ENCODE measurements at regions not wholly inside any gene's neighbourhood (a gene's known extent, or its start where the extent isn't known, plus 50 kb on each side); places are given as distances from the start of the nearest gene placed in this dataset.

DNA sequence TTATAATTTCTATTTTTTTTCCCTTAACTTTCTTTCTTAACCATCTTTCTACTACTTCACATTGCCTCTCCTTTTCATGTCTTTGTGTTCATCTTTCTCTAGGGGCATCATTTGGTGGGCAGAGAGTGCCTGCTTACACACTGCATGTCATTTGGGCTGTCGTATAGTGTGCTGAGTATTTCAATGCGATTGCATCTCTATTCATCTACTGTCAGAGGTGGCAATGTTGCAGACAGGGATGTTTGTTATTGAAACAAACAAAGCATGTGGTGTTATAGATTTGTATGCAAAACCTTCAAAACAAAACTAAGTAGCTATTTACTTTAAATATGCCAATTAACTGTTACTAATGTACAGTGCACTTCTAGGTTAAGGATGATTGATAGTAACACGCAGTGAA, 141.1 kb upstream of the MEF2C start:
- H3K27me3 ChIP-seq (replicated peaks; ENCODE audit: control insufficient read depth, insufficient read depth, low read length) = no peaks in the 10 kb centered on the region
- no peak overlapping the region for H3K4me3 ChIP-seq (replicated peaks; ENCODE audit: low read depth, low read length)
- H3K36me3 ChIP-seq (ENCODE audit: control insufficient read depth, insufficient read depth, low read length) = no peaks in the 10 kb centered on the region
- TF ChIP-seq, protein P1, sequence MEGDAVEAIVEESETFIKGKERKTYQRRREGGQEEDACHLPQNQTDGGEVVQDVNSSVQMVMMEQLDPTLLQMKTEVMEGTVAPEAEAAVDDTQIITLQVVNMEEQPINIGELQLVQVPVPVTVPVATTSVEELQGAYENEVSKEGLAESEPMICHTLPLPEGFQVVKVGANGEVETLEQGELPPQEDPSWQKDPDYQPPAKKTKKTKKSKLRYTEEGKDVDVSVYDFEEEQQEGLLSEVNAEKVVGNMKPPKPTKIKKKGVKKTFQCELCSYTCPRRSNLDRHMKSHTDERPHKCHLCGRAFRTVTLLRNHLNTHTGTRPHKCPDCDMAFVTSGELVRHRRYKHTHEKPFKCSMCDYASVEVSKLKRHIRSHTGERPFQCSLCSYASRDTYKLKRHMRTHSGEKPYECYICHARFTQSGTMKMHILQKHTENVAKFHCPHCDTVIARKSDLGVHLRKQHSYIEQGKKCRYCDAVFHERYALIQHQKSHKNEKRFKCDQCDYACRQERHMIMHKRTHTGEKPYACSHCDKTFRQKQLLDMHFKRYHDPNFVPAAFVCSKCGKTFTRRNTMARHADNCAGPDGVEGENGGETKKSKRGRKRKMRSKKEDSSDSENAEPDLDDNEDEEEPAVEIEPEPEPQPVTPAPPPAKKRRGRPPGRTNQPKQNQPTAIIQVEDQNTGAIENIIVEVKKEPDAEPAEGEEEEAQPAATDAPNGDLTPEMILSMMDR (IDR thresholded peaks at IDR 0.05; ENCODE audit: insufficient read depth, low read length, poor library complexity, severe bottlenecking) = no peak
- no peak for DNase-seq (ENCODE audit: extremely low read depth, insufficient read length)

DNA sequence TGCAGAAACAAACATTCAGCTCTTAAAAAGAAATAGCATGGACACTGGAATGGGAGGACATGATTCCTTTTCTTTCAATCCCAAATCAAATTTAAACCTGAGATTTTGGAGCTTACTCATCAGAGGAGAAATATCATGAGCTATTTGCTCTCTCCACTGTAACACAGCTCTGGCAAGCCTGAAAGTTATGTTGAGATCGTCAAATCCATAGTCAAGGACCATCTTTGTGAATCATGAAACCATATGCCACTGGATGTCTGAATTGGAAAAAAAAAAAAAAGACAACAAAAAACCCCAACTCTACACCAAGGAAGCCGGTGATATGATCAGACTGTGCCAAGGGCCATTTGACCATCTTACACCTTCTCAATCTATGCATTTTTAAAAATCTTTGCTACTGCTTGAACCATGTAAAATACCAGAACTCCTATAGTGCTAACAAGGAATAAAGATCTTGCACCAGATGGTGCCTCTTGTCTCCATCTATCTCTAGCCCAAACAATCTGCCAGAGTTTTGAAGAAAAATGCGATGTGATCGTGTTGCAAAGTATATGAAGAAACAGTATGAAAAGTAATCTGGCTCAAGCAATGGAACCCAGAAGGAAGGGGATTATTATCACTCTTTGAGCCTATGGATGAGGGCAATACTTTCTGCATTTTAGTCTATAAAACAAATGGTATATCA, 138.1 kb upstream of the MEF2C start:
- TF ChIP-seq, protein P1 (IDR thresholded peaks at IDR 0.05; ENCODE audit: insufficient read depth, low read length, poor library complexity, severe bottlenecking) = no peak
- H3K27me3 ChIP-seq (replicated peaks; ENCODE audit: control insufficient read depth, insufficient read depth, low read length) = no peaks in the 10 kb centered on the region
- no peak for DNase-seq (ENCODE audit: extremely low read depth, insufficient read length)
- no peak overlapping the region for H3K4me3 ChIP-seq (replicated peaks; ENCODE audit: low read depth, low read length)
- no peaks in the 10 kb centered on the region for H3K36me3 ChIP-seq (ENCODE audit: control insufficient read depth, insufficient read depth, low read length)

DNA sequence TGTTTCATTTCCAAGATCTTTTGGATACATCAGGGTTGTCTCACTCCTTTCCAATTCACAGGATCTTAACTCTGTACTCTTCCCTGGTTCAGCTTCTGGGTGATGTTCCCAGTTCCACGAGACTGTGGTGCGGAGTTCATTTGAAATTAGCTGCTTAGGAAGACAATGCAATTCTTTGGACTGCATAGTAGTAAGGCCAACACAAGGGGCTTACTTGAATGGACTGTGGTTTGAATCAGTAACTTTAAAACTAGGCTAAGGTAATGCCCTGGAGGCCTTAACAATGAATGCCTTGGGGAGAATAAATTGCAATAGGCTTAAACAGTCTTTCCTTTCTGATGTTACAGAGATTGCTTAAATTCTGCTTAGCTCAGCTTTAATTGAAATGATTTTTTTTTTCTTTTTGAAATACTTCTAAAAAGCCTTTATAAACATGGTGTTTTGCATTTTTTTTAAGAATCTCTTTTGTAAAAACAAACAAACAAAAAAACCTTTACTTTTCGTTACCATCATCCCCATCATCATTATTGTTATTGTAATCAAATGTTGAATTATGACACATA, 133.8 kb upstream of the MEF2C start:
- TF ChIP-seq, protein P1 (IDR thresholded peaks at IDR 0.05; ENCODE audit: insufficient read depth, low read length, poor library complexity, severe bottlenecking) = no peak
- no peaks in the 10 kb centered on the region for H3K36me3 ChIP-seq (ENCODE audit: control insufficient read depth, insufficient read depth, low read length)
- no peak overlapping the region for H3K4me3 ChIP-seq (replicated peaks; ENCODE audit: low read depth, low read length)
- no peaks in the 10 kb centered on the region for H3K27me3 ChIP-seq (replicated peaks; ENCODE audit: control insufficient read depth, insufficient read depth, low read length)
- no peak for DNase-seq (ENCODE audit: extremely low read depth, insufficient read length)

DNA sequence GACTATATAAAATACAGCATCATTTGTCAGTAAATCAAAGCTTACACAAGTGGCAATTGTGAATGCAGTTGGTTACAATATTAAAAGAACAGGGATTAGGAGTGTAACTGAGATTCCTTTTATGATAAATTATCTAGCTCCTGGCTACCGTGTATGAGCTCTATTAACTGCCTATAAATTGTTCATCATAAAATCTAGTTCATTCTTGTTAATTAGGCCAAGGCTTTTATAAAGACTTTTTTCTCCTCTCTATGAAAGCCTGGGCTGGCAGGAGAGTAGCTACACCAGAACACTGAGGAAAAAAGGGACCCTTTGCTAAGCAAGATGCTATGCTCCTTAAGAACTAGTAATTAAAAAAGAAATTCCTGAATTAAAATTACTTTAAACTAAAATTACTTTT, 132.4 kb upstream of the MEF2C start:
- Histone ChIP-seq H3K36me3 (ENCODE audit: control insufficient read depth, insufficient read depth, low read length) (no peaks in the 10 kb centered on the region), H3K4me3 (replicated peaks; ENCODE audit: low read depth, low read length) (no peak overlapping the region), H3K27me3 (replicated peaks; ENCODE audit: control insufficient read depth, insufficient read depth, low read length) (no peaks in the 10 kb centered on the region)
- DNase-seq (ENCODE audit: extremely low read depth, insufficient read length) = no peak
- TF ChIP-seq, protein P1 (IDR thresholded peaks at IDR 0.05; ENCODE audit: insufficient read depth, low read length, poor library complexity, severe bottlenecking) = no peak

DNA sequence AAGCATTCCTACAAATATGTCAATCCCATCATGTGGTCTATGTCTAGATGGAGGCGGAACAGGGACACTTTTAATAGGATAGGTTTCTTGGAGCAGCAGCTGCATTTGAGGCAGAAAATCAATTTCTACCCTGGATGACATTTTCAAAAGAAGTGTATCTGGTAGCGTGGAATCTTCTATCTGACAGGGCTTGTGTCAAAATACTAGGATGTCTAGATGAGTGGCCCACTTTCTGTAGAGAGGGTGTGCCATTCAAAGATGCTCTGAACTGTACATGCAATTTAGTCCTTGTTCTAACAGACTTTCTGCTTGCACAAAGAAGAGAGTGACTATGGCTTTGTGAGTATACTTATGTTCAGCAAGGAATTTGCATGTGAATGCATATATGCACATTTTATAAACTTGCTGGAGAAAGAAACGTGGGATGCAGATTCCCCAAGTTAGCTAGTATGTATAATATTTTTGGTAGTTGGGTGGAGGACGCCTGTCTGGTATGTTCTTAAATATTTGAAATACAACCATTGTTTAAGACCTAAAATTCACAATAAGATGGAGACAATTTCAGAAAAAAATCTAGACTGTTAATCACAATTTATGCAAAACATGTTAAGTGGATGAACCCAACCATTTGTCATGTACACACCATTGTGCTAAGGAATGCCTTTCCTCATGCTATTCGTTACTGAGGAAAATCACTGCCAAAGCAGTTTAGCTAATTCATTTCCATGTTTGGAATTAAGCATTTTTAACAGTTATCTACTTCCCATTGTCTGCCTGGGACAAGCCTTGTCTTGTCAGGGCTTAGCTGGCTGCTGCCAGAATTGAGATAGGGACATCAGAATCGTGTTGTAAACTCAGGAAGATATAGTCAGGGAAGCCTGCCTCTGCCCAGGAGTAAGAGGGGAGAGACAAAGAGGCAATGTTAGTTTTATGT, 129.1 kb upstream of the MEF2C start:
- no peak overlapping the region for H3K4me3 ChIP-seq (replicated peaks; ENCODE audit: low read depth, low read length)
- no peaks in the 10 kb centered on the region for H3K27me3 ChIP-seq (replicated peaks; ENCODE audit: control insufficient read depth, insufficient read depth, low read length)
- no peak for DNase-seq (ENCODE audit: extremely low read depth, insufficient read length)
- no peaks in the 10 kb centered on the region for H3K36me3 ChIP-seq (ENCODE audit: control insufficient read depth, insufficient read depth, low read length)
- TF ChIP-seq, protein P1 (IDR thresholded peaks at IDR 0.05; ENCODE audit: insufficient read depth, low read length, poor library complexity, severe bottlenecking) = no peak
